GM23338 (cell line): ENCODE measurements at regions not wholly inside any gene's neighbourhood (a gene's known extent, or its start where the extent isn't known, plus 50 kb on each side); places are given as distances from the start of the nearest gene placed in this dataset.

Experiments used
- ATAC-seq: fragments of 200-7000 bp; cut with Tn5 transposase; 3 replicates; pipeline ENCODE4 v1.9.1; 2020
- DNase-seq: peaks from one replicate; pipeline ENCODE4 v3.0.0-alpha.2; 2015; ENCODE audit warnings: low spot score
- H2AFZ ChIP-seq: fragments of 200-600 bp; sonication (generic); 2 replicates; pipeline ENCODE4 v1.8.0; 2016; ENCODE audit warnings: antibody characterized with exemption, mild to moderate bottlenecking, moderate library complexity
- H3F3A ChIP-seq: fragments of 200-600 bp; sonication (generic); replicated peaks from 2 replicates; pipeline ENCODE4 v1.8.0; 2017; ENCODE audit warnings: antibody characterized with exemption, mixed run types, low read depth
- H3K27ac ChIP-seq: fragments of 200-600 bp; sonication (generic); 2 replicates; pipeline ENCODE4 v1.6.1; 2016; ENCODE audit warnings: low read depth
- H3K27me3 ChIP-seq: fragments of 200-600 bp; sonication (generic); 2 replicates; pipeline ENCODE4 v1.8.0; 2016; ENCODE audit warnings: mild to moderate bottlenecking, mixed run types, moderate library complexity; ENCODE audit not compliant: insufficient read depth
- H3K36me3 ChIP-seq: fragments of 200-600 bp; sonication (generic); 2 replicates; pipeline ENCODE4 v1.8.0; 2016; ENCODE audit warnings: mild to moderate bottlenecking; ENCODE audit not compliant: insufficient read depth
- H3K4me1 ChIP-seq: fragments of 200-600 bp; sonication (generic); 2 replicates; pipeline ENCODE4 v1.8.0; 2016; ENCODE audit warnings: mild to moderate bottlenecking, moderate library complexity; ENCODE audit not compliant: insufficient read depth
- H3K4me2 ChIP-seq: fragments of 200-600 bp; sonication (generic); 2 replicates; pipeline ENCODE4 v1.7.1; 2017; ENCODE audit warnings: mixed run types
- H3K4me3 ChIP-seq: fragments of 200-600 bp; sonication (generic); 2 replicates; pipeline ENCODE4 v1.6.1; 2016; ENCODE audit warnings: mixed run types
- H3K79me2 ChIP-seq: fragments of 200-600 bp; sonication (generic); replicated peaks from 2 replicates; pipeline ENCODE4 v1.8.0; 2017; ENCODE audit warnings: mild to moderate bottlenecking; ENCODE audit not compliant: insufficient read depth
- H3K9me2 ChIP-seq: fragments of 200-600 bp; sonication (generic); 2 replicates; pipeline ENCODE4 v1.8.0; 2017; ENCODE audit not compliant: insufficient read depth
- H4K20me1 ChIP-seq: fragments of 200-600 bp; sonication (generic); replicated peaks from 2 replicates; pipeline ENCODE4 v1.8.0; 2017; ENCODE audit warnings: mild to moderate bottlenecking; ENCODE audit not compliant: insufficient read depth
- H3K27ac Mint-ChIP-seq: 2 replicates; pipeline ENCODE4 v1.8.0; 2020; ENCODE audit warnings: inconsistent platforms, mild to moderate bottlenecking, moderate library complexity, mixed read lengths
- H3K27me3 Mint-ChIP-seq: 3 replicates; pipeline ENCODE4 v1.8.0; 2022; ENCODE audit warnings: low read depth, mild to moderate bottlenecking, moderate library complexity, mixed read lengths, inconsistent platforms; ENCODE audit not compliant: insufficient read depth, poor library complexity
- H3K36me3 Mint-ChIP-seq: 3 replicates; pipeline ENCODE4 v1.8.0; 2021; ENCODE audit warnings: low read depth, mild to moderate bottlenecking, inconsistent platforms, moderate library complexity, mixed read lengths
- H3K4me1 Mint-ChIP-seq: 3 replicates; pipeline ENCODE4 v1.8.0; 2020; ENCODE audit warnings: mild to moderate bottlenecking, inconsistent platforms, mixed read lengths
- H3K4me3 Mint-ChIP-seq: 3 replicates; pipeline ENCODE4 v1.8.0; 2021; ENCODE audit warnings: moderate library complexity, mild to moderate bottlenecking, inconsistent platforms, mixed read lengths
- H3K9me3 Mint-ChIP-seq: 3 replicates; pipeline ENCODE4 v1.8.0; 2020; ENCODE audit warnings: moderate library complexity, mild to moderate bottlenecking, inconsistent platforms, mixed read lengths
- CREB1 ChIP-seq: fragments of 250-450 bp; sonication (Bioruptor Pico); IDR thresholded peaks from 2 replicates; pipeline ENCODE4 v1.5.0; 2020; ENCODE audit warnings: low read depth, mild to moderate bottlenecking, moderate library complexity
- EZH2 ChIP-seq: fragments of 200-600 bp; sonication (generic); IDR thresholded peaks from one replicate; pipeline ENCODE4 v1.8.0; 2017; ENCODE audit warnings: antibody characterized with exemption, mild to moderate bottlenecking, low read depth; ENCODE audit not compliant: unreplicated experiment
- JUNB ChIP-seq: IDR thresholded peaks from one replicate; pipeline ENCODE4 v1.6.1; 2016; ENCODE audit warnings: antibody characterized with exemption; ENCODE audit not compliant: unreplicated experiment
- NANOG ChIP-seq: IDR thresholded peaks from 2 replicates; pipeline ENCODE4 v1.6.1; 2016; ENCODE audit warnings: antibody characterized with exemption, borderline replicate concordance
- STAT1 ChIP-seq: IDR thresholded peaks from one replicate; pipeline ENCODE4 v1.6.1; 2016; ENCODE audit warnings: antibody characterized with exemption; ENCODE audit not compliant: unreplicated experiment
- ZNF114 ChIP-seq: fragments of 250-450 bp; sonication (Bioruptor Pico); IDR thresholded peaks from 2 replicates; pipeline ENCODE4 v1.5.0; 2020; ENCODE audit warnings: mild to moderate bottlenecking, moderate library complexity
- TF ChIP-seq, protein P1 (sequence below): IDR thresholded peaks from 2 replicates; pipeline ENCODE4 v1.6.1; 2016; ENCODE audit warnings: antibody characterized with exemption
- TF ChIP-seq, protein P2 (sequence below): IDR thresholded peaks from one replicate; pipeline ENCODE4 v1.6.1; 2018; ENCODE audit warnings: antibody characterized with exemption; ENCODE audit not compliant: unreplicated experiment
- TF ChIP-seq, protein P3 (sequence below): fragments of 250-450 bp; sonication (Bioruptor Pico); IDR thresholded peaks from 2 replicates; pipeline ENCODE4 v1.5.0; 2020; ENCODE audit warnings: mild to moderate bottlenecking, moderate library complexity
- TF ChIP-seq, protein P4 (sequence below), 2 experiments: fragments of 200-600 bp in 1 of 2; sonication (generic) in 1 of 2; conservative IDR thresholded peaks; 2 replicates each; pipeline versions ENCODE4 v1.5.1 to v1.6.1; 2016 to 2017; ENCODE audit warnings: antibody characterized with exemption in 2 of 2, low read depth in 2 of 2, mild to moderate bottlenecking in 2 of 2, moderate library complexity in 1 of 2

GRCh38 chr3:78090382-78090781 lies 1050.5 kb downstream of the ROBO2 start:
- Histone ChIP-seq H3K79me2 (no peaks in the 10 kb centered on the region), H3K4me1 (no peaks in the 10 kb centered on the region), H3K36me3 (no peaks in the 10 kb centered on the region), H4K20me1 (no peaks in the 10 kb centered on the region), H3K27ac (no peak overlapping the region), H3K27me3 (no peaks in the 10 kb centered on the region), H3K4me3 (no peak overlapping the region), H2AFZ (peak overlapping the region; percentile 72; the same call in 1 of the 2 replicates), H3K9me2 (peaks cover 18% of the 10 kb centered on the region), H3K4me2 (no peak overlapping the region), H3F3A (no peaks in the 10 kb centered on the region)
- DNase-seq (no peak), ATAC-seq (no peak)
- Mint-ChIP-seq H3K36me3 (peaks cover 8% of the 10 kb centered on the region; the same call in 2 of the 3 replicates), H3K4me3 (no peak overlapping the region), H3K9me3 (peaks cover 13% of the 10 kb centered on the region), H3K27ac (no peak overlapping the region), H3K4me1 (no peaks in the 10 kb centered on the region), H3K27me3 (no peaks in the 10 kb centered on the region)
- TF ChIP-seq CREB1 (CRISPR knock-in tag) (no peak), JUNB (no peak), STAT1 (no peak), ZNF114 (CRISPR knock-in tag) (no peak), NANOG (no peak), EZH2 (no peak)
- TF ChIP-seq, protein P1, sequence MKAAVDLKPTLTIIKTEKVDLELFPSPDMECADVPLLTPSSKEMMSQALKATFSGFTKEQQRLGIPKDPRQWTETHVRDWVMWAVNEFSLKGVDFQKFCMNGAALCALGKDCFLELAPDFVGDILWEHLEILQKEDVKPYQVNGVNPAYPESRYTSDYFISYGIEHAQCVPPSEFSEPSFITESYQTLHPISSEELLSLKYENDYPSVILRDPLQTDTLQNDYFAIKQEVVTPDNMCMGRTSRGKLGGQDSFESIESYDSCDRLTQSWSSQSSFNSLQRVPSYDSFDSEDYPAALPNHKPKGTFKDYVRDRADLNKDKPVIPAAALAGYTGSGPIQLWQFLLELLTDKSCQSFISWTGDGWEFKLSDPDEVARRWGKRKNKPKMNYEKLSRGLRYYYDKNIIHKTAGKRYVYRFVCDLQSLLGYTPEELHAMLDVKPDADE, result no peak
- TF ChIP-seq, protein P2, sequence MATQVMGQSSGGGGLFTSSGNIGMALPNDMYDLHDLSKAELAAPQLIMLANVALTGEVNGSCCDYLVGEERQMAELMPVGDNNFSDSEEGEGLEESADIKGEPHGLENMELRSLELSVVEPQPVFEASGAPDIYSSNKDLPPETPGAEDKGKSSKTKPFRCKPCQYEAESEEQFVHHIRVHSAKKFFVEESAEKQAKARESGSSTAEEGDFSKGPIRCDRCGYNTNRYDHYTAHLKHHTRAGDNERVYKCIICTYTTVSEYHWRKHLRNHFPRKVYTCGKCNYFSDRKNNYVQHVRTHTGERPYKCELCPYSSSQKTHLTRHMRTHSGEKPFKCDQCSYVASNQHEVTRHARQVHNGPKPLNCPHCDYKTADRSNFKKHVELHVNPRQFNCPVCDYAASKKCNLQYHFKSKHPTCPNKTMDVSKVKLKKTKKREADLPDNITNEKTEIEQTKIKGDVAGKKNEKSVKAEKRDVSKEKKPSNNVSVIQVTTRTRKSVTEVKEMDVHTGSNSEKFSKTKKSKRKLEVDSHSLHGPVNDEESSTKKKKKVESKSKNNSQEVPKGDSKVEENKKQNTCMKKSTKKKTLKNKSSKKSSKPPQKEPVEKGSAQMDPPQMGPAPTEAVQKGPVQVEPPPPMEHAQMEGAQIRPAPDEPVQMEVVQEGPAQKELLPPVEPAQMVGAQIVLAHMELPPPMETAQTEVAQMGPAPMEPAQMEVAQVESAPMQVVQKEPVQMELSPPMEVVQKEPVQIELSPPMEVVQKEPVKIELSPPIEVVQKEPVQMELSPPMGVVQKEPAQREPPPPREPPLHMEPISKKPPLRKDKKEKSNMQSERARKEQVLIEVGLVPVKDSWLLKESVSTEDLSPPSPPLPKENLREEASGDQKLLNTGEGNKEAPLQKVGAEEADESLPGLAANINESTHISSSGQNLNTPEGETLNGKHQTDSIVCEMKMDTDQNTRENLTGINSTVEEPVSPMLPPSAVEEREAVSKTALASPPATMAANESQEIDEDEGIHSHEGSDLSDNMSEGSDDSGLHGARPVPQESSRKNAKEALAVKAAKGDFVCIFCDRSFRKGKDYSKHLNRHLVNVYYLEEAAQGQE, result no peak
- TF ChIP-seq, protein P3, sequence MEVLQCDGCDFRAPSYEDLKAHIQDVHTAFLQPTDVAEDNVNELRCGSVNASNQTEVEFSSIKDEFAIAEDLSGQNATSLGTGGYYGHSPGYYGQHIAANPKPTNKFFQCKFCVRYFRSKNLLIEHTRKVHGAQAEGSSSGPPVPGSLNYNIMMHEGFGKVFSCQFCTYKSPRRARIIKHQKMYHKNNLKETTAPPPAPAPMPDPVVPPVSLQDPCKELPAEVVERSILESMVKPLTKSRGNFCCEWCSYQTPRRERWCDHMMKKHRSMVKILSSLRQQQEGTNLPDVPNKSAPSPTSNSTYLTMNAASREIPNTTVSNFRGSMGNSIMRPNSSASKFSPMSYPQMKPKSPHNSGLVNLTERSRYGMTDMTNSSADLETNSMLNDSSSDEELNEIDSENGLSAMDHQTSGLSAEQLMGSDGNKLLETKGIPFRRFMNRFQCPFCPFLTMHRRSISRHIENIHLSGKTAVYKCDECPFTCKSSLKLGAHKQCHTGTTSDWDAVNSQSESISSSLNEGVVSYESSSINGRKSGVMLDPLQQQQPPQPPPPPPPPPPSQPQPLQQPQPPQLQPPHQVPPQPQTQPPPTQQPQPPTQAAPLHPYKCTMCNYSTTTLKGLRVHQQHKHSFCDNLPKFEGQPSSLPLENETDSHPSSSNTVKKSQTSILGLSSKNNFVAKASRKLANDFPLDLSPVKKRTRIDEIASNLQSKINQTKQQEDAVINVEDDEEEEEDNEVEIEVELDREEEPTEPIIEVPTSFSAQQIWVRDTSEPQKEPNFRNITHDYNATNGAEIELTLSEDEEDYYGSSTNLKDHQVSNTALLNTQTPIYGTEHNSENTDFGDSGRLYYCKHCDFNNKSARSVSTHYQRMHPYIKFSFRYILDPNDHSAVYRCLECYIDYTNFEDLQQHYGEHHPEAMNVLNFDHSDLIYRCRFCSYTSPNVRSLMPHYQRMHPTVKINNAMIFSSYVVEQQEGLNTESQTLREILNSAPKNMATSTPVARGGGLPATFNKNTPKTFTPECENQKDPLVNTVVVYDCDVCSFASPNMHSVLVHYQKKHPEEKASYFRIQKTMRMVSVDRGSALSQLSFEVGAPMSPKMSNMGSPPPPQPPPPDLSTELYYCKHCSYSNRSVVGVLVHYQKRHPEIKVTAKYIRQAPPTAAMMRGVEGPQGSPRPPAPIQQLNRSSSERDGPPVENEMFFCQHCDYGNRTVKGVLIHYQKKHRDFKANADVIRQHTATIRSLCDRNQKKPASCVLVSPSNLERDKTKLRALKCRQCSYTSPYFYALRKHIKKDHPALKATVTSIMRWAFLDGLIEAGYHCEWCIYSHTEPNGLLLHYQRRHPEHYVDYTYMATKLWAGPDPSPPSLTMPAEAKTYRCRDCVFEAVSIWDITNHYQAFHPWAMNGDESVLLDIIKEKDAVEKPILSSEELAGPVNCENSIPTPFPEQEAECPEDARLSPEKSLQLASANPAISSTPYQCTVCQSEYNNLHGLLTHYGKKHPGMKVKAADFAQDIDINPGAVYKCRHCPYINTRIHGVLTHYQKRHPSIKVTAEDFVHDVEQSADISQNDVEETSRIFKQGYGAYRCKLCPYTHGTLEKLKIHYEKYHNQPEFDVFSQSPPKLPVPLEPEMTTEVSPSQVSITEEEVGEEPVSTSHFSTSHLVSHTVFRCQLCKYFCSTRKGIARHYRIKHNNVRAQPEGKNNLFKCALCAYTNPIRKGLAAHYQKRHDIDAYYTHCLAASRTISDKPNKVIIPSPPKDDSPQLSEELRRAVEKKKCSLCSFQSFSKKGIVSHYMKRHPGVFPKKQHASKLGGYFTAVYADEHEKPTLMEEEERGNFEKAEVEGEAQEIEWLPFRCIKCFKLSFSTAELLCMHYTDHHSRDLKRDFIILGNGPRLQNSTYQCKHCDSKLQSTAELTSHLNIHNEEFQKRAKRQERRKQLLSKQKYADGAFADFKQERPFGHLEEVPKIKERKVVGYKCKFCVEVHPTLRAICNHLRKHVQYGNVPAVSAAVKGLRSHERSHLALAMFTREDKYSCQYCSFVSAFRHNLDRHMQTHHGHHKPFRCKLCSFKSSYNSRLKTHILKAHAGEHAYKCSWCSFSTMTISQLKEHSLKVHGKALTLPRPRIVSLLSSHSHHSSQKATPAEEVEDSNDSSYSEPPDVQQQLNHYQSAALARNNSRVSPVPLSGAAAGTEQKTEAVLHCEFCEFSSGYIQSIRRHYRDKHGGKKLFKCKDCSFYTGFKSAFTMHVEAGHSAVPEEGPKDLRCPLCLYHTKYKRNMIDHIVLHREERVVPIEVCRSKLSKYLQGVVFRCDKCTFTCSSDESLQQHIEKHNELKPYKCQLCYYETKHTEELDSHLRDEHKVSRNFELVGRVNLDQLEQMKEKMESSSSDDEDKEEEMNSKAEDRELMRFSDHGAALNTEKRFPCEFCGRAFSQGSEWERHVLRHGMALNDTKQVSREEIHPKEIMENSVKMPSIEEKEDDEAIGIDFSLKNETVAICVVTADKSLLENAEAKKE (CRISPR knock-in tag), result no peak
- TF ChIP-seq, protein P4, sequence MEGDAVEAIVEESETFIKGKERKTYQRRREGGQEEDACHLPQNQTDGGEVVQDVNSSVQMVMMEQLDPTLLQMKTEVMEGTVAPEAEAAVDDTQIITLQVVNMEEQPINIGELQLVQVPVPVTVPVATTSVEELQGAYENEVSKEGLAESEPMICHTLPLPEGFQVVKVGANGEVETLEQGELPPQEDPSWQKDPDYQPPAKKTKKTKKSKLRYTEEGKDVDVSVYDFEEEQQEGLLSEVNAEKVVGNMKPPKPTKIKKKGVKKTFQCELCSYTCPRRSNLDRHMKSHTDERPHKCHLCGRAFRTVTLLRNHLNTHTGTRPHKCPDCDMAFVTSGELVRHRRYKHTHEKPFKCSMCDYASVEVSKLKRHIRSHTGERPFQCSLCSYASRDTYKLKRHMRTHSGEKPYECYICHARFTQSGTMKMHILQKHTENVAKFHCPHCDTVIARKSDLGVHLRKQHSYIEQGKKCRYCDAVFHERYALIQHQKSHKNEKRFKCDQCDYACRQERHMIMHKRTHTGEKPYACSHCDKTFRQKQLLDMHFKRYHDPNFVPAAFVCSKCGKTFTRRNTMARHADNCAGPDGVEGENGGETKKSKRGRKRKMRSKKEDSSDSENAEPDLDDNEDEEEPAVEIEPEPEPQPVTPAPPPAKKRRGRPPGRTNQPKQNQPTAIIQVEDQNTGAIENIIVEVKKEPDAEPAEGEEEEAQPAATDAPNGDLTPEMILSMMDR (conservative IDR thresholded peaks at IDR 0.05; ENCODE audit: low read depth in 2 of 2), result no peak
